Endodermal cell (in vitro differentiated cells): ENCODE measurements at regions not wholly inside any gene's neighbourhood (a gene's known extent, or its start where the extent isn't known, plus 50 kb on each side); places are given as distances from the start of the nearest gene placed in this dataset.

ENCODE experiments used
- DNase-seq: peaks from one replicate; pipeline ENCODE4 v3.0.0-alpha.2; 2017
- H3K27ac ChIP-seq: 2 replicates; pipeline ENCODE4 v1.5.1; 2013; ENCODE audit warnings: mild to moderate bottlenecking, low read depth, low read length, moderate library complexity
- H3K27me3 ChIP-seq: 2 replicates; pipeline ENCODE4 v1.6.1; 2013; ENCODE audit warnings: mild to moderate bottlenecking, low read length, moderate library complexity; ENCODE audit not compliant: insufficient read depth, control insufficient read depth, poor library complexity, severe bottlenecking
- H3K36me3 ChIP-seq: 2 replicates; pipeline ENCODE4 v1.7.0; 2013; ENCODE audit warnings: mild to moderate bottlenecking, low read length, moderate library complexity; ENCODE audit not compliant: control insufficient read depth, insufficient read depth
- H3K4me1 ChIP-seq: one replicate; pipeline ENCODE4 v1.7.0; 2013; ENCODE audit warnings: low read length; ENCODE audit not compliant: control insufficient read depth, insufficient read depth
- H3K4me3 ChIP-seq: 2 replicates; pipeline ENCODE4 v1.5.1; 2013; ENCODE audit warnings: mild to moderate bottlenecking, low read length, moderate library complexity
- H3K9ac ChIP-seq: 2 replicates; pipeline ENCODE4 v1.6.1; 2013; ENCODE audit warnings: mild to moderate bottlenecking, low read length, moderate library complexity; ENCODE audit not compliant: poor library complexity, severe bottlenecking; ENCODE audit errors: extremely low read depth
- H3K9me3 ChIP-seq: 2 replicates; pipeline ENCODE4 v1.6.1; 2013; ENCODE audit warnings: mild to moderate bottlenecking, low read length, moderate library complexity; ENCODE audit not compliant: control insufficient read depth
- H3K27ac Mint-ChIP-seq: 2 replicates; pipeline ENCODE4 v1.8.0; 2020; ENCODE audit warnings: mixed read lengths
- H3K27me3 Mint-ChIP-seq: 2 replicates; pipeline ENCODE4 v1.8.0; 2021; ENCODE audit warnings: mild to moderate bottlenecking, mixed read lengths; ENCODE audit not compliant: insufficient read depth
- H3K36me3 Mint-ChIP-seq: 2 replicates; pipeline ENCODE4 v1.8.0; 2020; ENCODE audit warnings: low read depth, mixed read lengths
- H3K4me1 Mint-ChIP-seq: 2 replicates; pipeline ENCODE4 v1.8.0; 2020; ENCODE audit warnings: mixed read lengths
- H3K4me3 Mint-ChIP-seq: 2 replicates; pipeline ENCODE4 v1.8.0; 2020; ENCODE audit warnings: mild to moderate bottlenecking, moderate library complexity, mixed read lengths
- H3K9me3 Mint-ChIP-seq: 2 replicates; pipeline ENCODE4 v1.8.0; 2020; ENCODE audit warnings: mild to moderate bottlenecking, mixed read lengths
- CTCF ChIP-seq: fragments of 200-600 bp; sonication (generic); conservative IDR thresholded peaks from 2 replicates; pipeline ENCODE4 v1.5.0; 2021; ENCODE audit warnings: antibody characterized with exemption, mild to moderate bottlenecking
- WGBS, 2 experiments: methylation state at CpG; one replicate each; pipeline versions ENCODE4 v1.1.5 to v1.1.7; 2013; ENCODE audit warnings: missing lambda C conversion rate in 2 of 2, mixed read lengths in 1 of 2; ENCODE audit not compliant: insufficient coverage in 1 of 2, insufficient read length in 1 of 2; 5-methylcytosine and 5-hydroxymethylcytosine counted together

DNA sequence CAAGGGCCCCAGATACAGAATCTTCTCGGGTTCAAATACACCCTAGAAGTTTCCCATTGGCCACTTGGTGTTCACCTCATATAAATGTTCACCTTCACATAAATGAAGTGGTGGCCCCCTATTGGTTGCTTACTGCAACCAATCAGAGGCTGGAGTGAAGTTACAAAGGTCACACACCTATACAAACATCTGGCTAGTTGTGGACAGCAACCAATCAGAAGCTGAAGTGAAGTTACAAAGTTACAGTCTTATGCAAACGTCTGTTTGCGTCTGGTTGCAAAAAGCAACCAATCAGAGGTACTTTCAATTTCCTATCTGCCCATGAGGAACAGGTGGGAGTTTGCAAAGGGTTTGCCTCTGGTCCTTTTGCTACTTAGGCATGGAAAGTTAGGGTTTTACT is 206.5 kb upstream of the BMP2 start:
- H3K9me3 ChIP-seq, result no peaks in the 10 kb centered on the region
- Mint-ChIP-seq H3K4me3 (no peak overlapping the region), H3K9me3 (no peaks in the 10 kb centered on the region), H3K36me3 (no peaks in the 10 kb centered on the region), H3K27me3 (no peaks in the 10 kb centered on the region), H3K27ac (no peak overlapping the region), H3K4me1 (peaks cover 11% of the 10 kb centered on the region)
- H3K27me3 ChIP-seq, result no peaks in the 10 kb centered on the region
- TF ChIP-seq CTCF, result no peak
- H3K4me3 ChIP-seq, result no peak overlapping the region
- H3K27ac ChIP-seq, result no peak overlapping the region
- DNase-seq, result no peak
- H3K4me1 ChIP-seq, result no peaks in the 10 kb centered on the region
- WGBS, 2 experiments, result 94% methylated on average over 2 to 3 of the region's 3 CpGs
- H3K9ac ChIP-seq, result no peak overlapping the region
- no peaks in the 10 kb centered on the region for H3K36me3 ChIP-seq

GRCh38 chr20:6559791-6560190 is 207.7 kb upstream of the BMP2 start:
- Histone ChIP-seq H3K36me3 (no peaks in the 10 kb centered on the region), H3K27me3 (no peaks in the 10 kb centered on the region), H3K4me3 (no peak overlapping the region), H3K4me1 (no peaks in the 10 kb centered on the region), H3K9me3 (no peaks in the 10 kb centered on the region), H3K9ac (no peak overlapping the region), H3K27ac (no peak overlapping the region)
- TF ChIP-seq CTCF, result no peak
- 90 to 94% methylated on average over 2 to 4 of the region's 4 CpGs for WGBS, 2 experiments
- H3K4me1 Mint-ChIP-seq, result peaks cover 11% of the 10 kb centered on the region
- no peaks in the 10 kb centered on the region for H3K36me3 Mint-ChIP-seq
- no peak overlapping the region for H3K27ac Mint-ChIP-seq
- H3K27me3 Mint-ChIP-seq, result no peaks in the 10 kb centered on the region
- no peaks in the 10 kb centered on the region for H3K9me3 Mint-ChIP-seq
- DNase-seq, result no peak
- no peak overlapping the region for H3K4me3 Mint-ChIP-seq

DNA sequence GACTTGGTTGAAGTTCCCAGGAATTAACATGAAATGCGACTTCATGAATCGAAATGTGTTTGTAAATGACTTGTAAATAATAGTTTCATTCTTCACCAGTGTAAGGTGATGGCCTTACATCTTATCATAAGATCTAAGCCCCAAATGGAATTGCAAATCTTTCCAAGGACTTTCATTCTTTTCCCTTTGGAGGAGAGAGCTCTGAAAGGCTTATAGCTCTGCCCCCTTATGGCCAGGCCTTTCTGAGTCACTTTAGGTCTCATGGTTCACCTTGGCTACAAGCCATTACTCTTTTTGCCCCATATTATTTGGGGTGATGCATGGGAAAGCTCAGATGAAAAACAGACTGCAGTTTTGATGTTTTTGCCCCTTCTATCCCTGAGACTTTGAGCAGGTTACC is 209.1 kb upstream of the BMP2 start:
- no peak overlapping the region for H3K4me3 ChIP-seq
- peak; percentile 55 for DNase-seq
- Mint-ChIP-seq H3K9me3 (no peaks in the 10 kb centered on the region), H3K27ac (no peak overlapping the region), H3K27me3 (no peaks in the 10 kb centered on the region), H3K36me3 (no peaks in the 10 kb centered on the region), H3K4me3 (no peak overlapping the region), H3K4me1 (peaks cover 11% of the 10 kb centered on the region)
- H3K27ac ChIP-seq, result no peak overlapping the region
- H3K9ac ChIP-seq, result no peak overlapping the region
- no peaks in the 10 kb centered on the region for H3K4me1 ChIP-seq
- H3K9me3 ChIP-seq, result no peaks in the 10 kb centered on the region
- TF ChIP-seq CTCF, result peak; percentile 72
- WGBS, 2 experiments, result 90% methylated on average over 2 of the region's 2 CpGs; no CpG with 5 or more reads in 1 of the 2 experiments
- no peaks in the 10 kb centered on the region for H3K27me3 ChIP-seq
- H3K36me3 ChIP-seq, result no peaks in the 10 kb centered on the region
